ENCODE measurements at regions not wholly inside any gene's neighbourhood (a gene's known extent, or its start where the extent isn't known, plus 50 kb on each side); places are given as distances from the start of the nearest gene placed in this dataset.

DNA sequence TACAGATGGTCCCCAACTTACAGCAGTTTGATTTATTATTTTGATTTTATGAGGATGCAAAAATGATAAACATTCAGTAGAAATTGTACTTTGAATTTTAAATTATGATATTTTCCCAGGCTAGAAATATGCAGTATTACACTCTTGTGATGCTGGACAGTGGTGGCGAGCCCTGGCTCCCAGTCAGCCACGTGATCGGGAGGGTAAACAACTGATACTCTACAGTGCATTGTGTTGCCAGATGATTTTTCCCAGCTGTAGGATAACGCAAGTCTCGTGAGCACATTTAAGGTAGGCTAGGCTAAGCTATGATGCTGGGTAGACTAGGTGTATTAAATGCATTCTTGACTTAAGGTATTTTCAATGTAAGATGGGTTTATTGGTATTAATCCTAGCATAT lies 865.2 kb downstream of the SORCS3 start:
- ChIA-PET CTCF (interaction anchor here (0.6 kb wide), 1 partner anchor 578 kb away, joined by 3 read pairs; no protein-coding TSS in a partner anchor), POLR2A (no interaction called here)
- no peak overlapping the region for H3K4me3 ChIP-seq (ENCODE audit: low read depth, low read length)
- DNase-seq (ENCODE audit: low read depth), result no peak
- H3K27me3 ChIP-seq (ENCODE audit: control insufficient read depth, insufficient read depth, low read length), result no peaks in the 10 kb centered on the region
- TF ChIP-seq CTCF (IDR thresholded peaks at IDR 0.05; ENCODE audit: insufficient read depth, low read depth, low read length), result no peak
- no peaks in the 10 kb centered on the region for H3K36me3 ChIP-seq (ENCODE audit: control insufficient read depth, insufficient read depth, low read length)

GRCh38 chr10:105503714-105504113 lies 862.6 kb downstream of the SORCS3 start:
- no peaks in the 10 kb centered on the region for H3K36me3 ChIP-seq (ENCODE audit: control insufficient read depth, insufficient read depth, low read length)
- CTCF ChIA-PET, result no interaction called here
- no peaks in the 10 kb centered on the region for H3K27me3 ChIP-seq (ENCODE audit: control insufficient read depth, insufficient read depth, low read length)
- POLR2A ChIA-PET, result no interaction called here
- TF ChIP-seq CTCF (IDR thresholded peaks at IDR 0.05; ENCODE audit: insufficient read depth, low read depth, low read length), result no peak
- no peak overlapping the region for H3K4me3 ChIP-seq (ENCODE audit: low read depth, low read length)
- DNase-seq (ENCODE audit: low read depth), result no peak

DNA sequence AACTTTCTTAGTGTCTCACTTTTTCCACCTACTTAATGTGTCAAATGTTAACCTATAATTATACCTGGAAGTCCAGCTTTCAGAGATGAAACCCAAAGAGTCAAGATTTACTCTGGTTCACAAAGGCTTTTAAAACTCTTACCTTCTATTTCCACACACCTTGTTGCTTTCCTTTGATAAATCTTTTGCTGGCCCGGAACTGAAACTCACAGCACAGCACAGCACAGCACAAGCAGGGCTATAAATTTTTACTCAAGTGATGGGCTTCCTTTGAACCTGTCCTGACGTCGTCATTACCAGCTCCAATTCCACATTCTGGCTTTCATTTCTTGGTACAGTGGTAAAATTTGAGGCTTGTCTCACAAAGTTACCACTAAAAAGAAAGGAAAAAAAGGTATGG lies 861.0 kb downstream of the SORCS3 start:
- ChIA-PET CTCF (no interaction called here), POLR2A (no interaction called here)
- no peak for DNase-seq (ENCODE audit: low read depth)
- no peaks in the 10 kb centered on the region for H3K27me3 ChIP-seq (ENCODE audit: control insufficient read depth, insufficient read depth, low read length)
- H3K36me3 ChIP-seq (ENCODE audit: control insufficient read depth, insufficient read depth, low read length), result no peaks in the 10 kb centered on the region
- TF ChIP-seq CTCF (IDR thresholded peaks at IDR 0.05; ENCODE audit: insufficient read depth, low read depth, low read length), result no peak
- no peak overlapping the region for H3K4me3 ChIP-seq (ENCODE audit: low read depth, low read length)

GRCh38 chr10:105494944-105495343 lies 853.9 kb downstream of the SORCS3 start:
- no peaks in the 10 kb centered on the region for H3K27me3 ChIP-seq (ENCODE audit: control insufficient read depth, insufficient read depth, low read length)
- no peak for DNase-seq (ENCODE audit: low read depth)
- ChIA-PET POLR2A (no interaction called here), CTCF (no interaction called here)
- TF ChIP-seq CTCF (IDR thresholded peaks at IDR 0.05; ENCODE audit: insufficient read depth, low read depth, low read length), result no peak
- no peaks in the 10 kb centered on the region for H3K36me3 ChIP-seq (ENCODE audit: control insufficient read depth, insufficient read depth, low read length)
- H3K4me3 ChIP-seq (ENCODE audit: low read depth, low read length), result no peak overlapping the region

- CTCF ChIA-PET, result no interaction called here
- no peak for TF ChIP-seq CTCF (IDR thresholded peaks at IDR 0.05; ENCODE audit: insufficient read depth, low read depth, low read length)
- POLR2A ChIA-PET, result no interaction called here
- Histone ChIP-seq H3K36me3 (ENCODE audit: control insufficient read depth, insufficient read depth, low read length) (no peaks in the 10 kb centered on the region), H3K4me3 (ENCODE audit: low read depth, low read length) (no peak overlapping the region), H3K27me3 (ENCODE audit: control insufficient read depth, insufficient read depth, low read length) (no peaks in the 10 kb centered on the region)
- no peak for DNase-seq (ENCODE audit: low read depth)
Measured at GRCh38 chr10:105494303-105494702, 853.2 kb downstream of the SORCS3 start.
